PC-3 (cell line): ENCODE measurements at regions not wholly inside any gene's neighbourhood (a gene's known extent, or its start where the extent isn't known, plus 50 kb on each side); places are given as distances from the start of the nearest gene placed in this dataset.

Experiments used
- ATAC-seq: fragments of 200-7000 bp; cut with Tn5 transposase; 2 replicates; pipeline ENCODE4 v1.9.1; 2020; ENCODE audit warnings: mild to moderate bottlenecking, moderate library complexity
- BruUV-seq: library from RNA; stranded (reverse); fragments of 400-500 nt; replicated peaks from 2 replicates; lab custom pipeline; 2021; lab: Mats Ljungman, UMichigan
- CTCF ChIA-PET: fragments of 300-600 bp; sonication (Branson Sonifier 250); formaldehyde crosslinking; loops from one replicate; lab custom pipeline; 2022; ENCODE audit warnings: antibody characterized with exemption; lab: Charles Lee
- POLR2A ChIA-PET: fragments of 300-600 bp; sonication (Branson Sonifier 250); formaldehyde crosslinking; loops from one replicate; lab custom pipeline; 2022; ENCODE audit warnings: antibody characterized with exemption; ENCODE audit not compliant: unreplicated experiment; lab: Charles Lee
- DNase-seq: peaks from one replicate; pipeline ENCODE4 v3.0.0-alpha.2; 2015
- H2AFZ ChIP-seq: fragments of 300-600 bp; sonication (generic); 2 replicates; pipeline ENCODE4 v1.6.0; 2016; ENCODE audit warnings: antibody characterized with exemption, low read length
- H3F3A ChIP-seq: fragments of 300-600 bp; sonication (generic); one replicate; pipeline ENCODE4 v1.6.0; 2017; ENCODE audit warnings: antibody characterized with exemption, low read length, control low read depth, mild to moderate bottlenecking; ENCODE audit not compliant: unreplicated experiment
- H3K27ac ChIP-seq: fragments of 300-600 bp; sonication (generic); 2 replicates; pipeline ENCODE4 v1.5.1; 2016; ENCODE audit warnings: mild to moderate bottlenecking, low read length
- H3K27me3 ChIP-seq: fragments of 300-600 bp; sonication (generic); 2 replicates; pipeline ENCODE4 v1.6.1; 2016; ENCODE audit warnings: low read length, mixed read lengths
- H3K36me3 ChIP-seq: fragments of 300-600 bp; sonication (generic); 2 replicates; pipeline ENCODE4 v1.6.1; 2016; ENCODE audit warnings: low read depth, mixed run types, low read length, mixed read lengths
- H3K4me1 ChIP-seq: fragments of 300-600 bp; sonication (generic); 2 replicates; pipeline ENCODE4 v1.5.1; 2016; ENCODE audit warnings: low read length; ENCODE audit not compliant: insufficient read depth
- H3K4me2 ChIP-seq: fragments of 300-600 bp; sonication (generic); 2 replicates; pipeline ENCODE4 v1.6.0; 2016; ENCODE audit warnings: low read length
- H3K4me3 ChIP-seq: fragments of 300-600 bp; sonication (generic); 2 replicates; pipeline ENCODE4 v1.5.1; 2016; ENCODE audit warnings: mild to moderate bottlenecking, low read length, mixed read lengths
- H3K79me2 ChIP-seq: fragments of 300-600 bp; sonication (generic); 2 replicates; pipeline ENCODE4 v1.6.1; 2017; ENCODE audit warnings: low read length, mixed read lengths
- H3K9ac ChIP-seq: fragments of 300-600 bp; sonication (generic); 2 replicates; pipeline ENCODE4 v1.6.0; 2016; ENCODE audit warnings: mild to moderate bottlenecking, low read length
- H3K9me2 ChIP-seq: fragments of 300-600 bp; sonication (generic); replicated peaks from 2 replicates; pipeline ENCODE4 v1.6.1; 2016; ENCODE audit warnings: mixed run types, low read length, mixed read lengths
- H3K9me3 ChIP-seq: fragments of 300-600 bp; sonication (generic); 2 replicates; pipeline ENCODE4 v1.6.1; 2016; ENCODE audit warnings: low read length, mixed read lengths
- H4K20me1 ChIP-seq: fragments of 300-600 bp; sonication (generic); 2 replicates; pipeline ENCODE4 v1.6.1; 2016; ENCODE audit warnings: low read length, mixed read lengths
- CTCF ChIP-seq: fragments of 300-600 bp; sonication (generic); conservative IDR thresholded peaks from 2 replicates; pipeline ENCODE4 v1.5.1; 2017; ENCODE audit warnings: antibody characterized with exemption, low read depth, mild to moderate bottlenecking, low read length
- EZH2 ChIP-seq: fragments of 300-600 bp; sonication (generic); IDR thresholded peaks from one replicate; pipeline ENCODE4 v1.6.1; 2017; ENCODE audit warnings: antibody characterized with exemption, mild to moderate bottlenecking, low read length; ENCODE audit not compliant: unreplicated experiment
- EZH2phosphoT487 ChIP-seq: fragments of 300-600 bp; sonication (generic); IDR thresholded peaks from 2 replicates; pipeline ENCODE4 v1.6.1; 2018; ENCODE audit warnings: mild to moderate bottlenecking, antibody characterized with exemption, low read length, borderline replicate concordance
- intact Hi-C: fragments of 100-400 bp; cut with micrococcal nuclease; formaldehyde crosslinking; loops from 2 replicates; pipeline ENCODE4 v1.9.0; 2023

- Histone ChIP-seq H3K9ac (no peak overlapping the region), H3K27ac (no peak overlapping the region), H3K4me1 (peaks cover 4% of the 10 kb centered on the region; the same call in 1 of the 2 replicates), H3F3A (no peaks in the 10 kb centered on the region), H3K4me3 (no peak overlapping the region), H3K27me3 (peaks cover 44% of the 10 kb centered on the region), H3K9me2 (no peaks in the 10 kb centered on the region), H4K20me1 (no peaks in the 10 kb centered on the region), H3K9me3 (no peaks in the 10 kb centered on the region), H3K79me2 (no peaks in the 10 kb centered on the region), H3K4me2 (no peak overlapping the region), H2AFZ (no peak overlapping the region), H3K36me3 (no peaks in the 10 kb centered on the region)
- TF ChIP-seq EZH2phosphoT487: no peak
- TF ChIP-seq CTCF: no peak
- TF ChIP-seq EZH2: no peak
- CTCF ChIA-PET: no interaction called here
- intact Hi-C loops: no loop called here
- POLR2A ChIA-PET: no interaction called here
- no TSS peak for BruUV-seq
- DNase-seq (no peak), ATAC-seq (no peak)
These were observed 149.5 kb upstream of the HDAC4 start for GRCh38 chr2:239550357-239550756.

- no peak overlapping the region for H3K4me2 ChIP-seq
- CTCF ChIA-PET: no interaction called here
- no peaks in the 10 kb centered on the region for H3K9me3 ChIP-seq
- no TSS peak for BruUV-seq
- H4K20me1 ChIP-seq: no peaks in the 10 kb centered on the region
- ATAC-seq (no peak), DNase-seq (no peak)
- H2AFZ ChIP-seq: no peak overlapping the region
- H3K4me1 ChIP-seq: peaks cover 4% of the 10 kb centered on the region; the same call in 1 of the 2 replicates
- H3K9me2 ChIP-seq: no peaks in the 10 kb centered on the region
- H3K9ac ChIP-seq: no peak overlapping the region
- intact Hi-C loops: no loop called here
- peaks cover 48% of the 10 kb centered on the region for H3K27me3 ChIP-seq
- no peak for TF ChIP-seq EZH2
- TF ChIP-seq CTCF: no peak
- no peak for TF ChIP-seq EZH2phosphoT487
- H3K27ac ChIP-seq: no peak overlapping the region
- H3K36me3 ChIP-seq: no peaks in the 10 kb centered on the region
- no peak overlapping the region for H3K4me3 ChIP-seq
- H3F3A ChIP-seq: no peaks in the 10 kb centered on the region
- H3K79me2 ChIP-seq: no peaks in the 10 kb centered on the region
- POLR2A ChIA-PET: no interaction called here
These were observed 149.0 kb upstream of the HDAC4 start for GRCh38 chr2:239549711-239550255.

GRCh38 chr2:239548965-239549595 is 148.3 kb upstream of the HDAC4 start:
- Histone ChIP-seq H3K36me3 (no peaks in the 10 kb centered on the region), H3K4me2 (no peak overlapping the region), H3F3A (no peaks in the 10 kb centered on the region), H3K27ac (no peak overlapping the region), H2AFZ (no peak overlapping the region), H3K9ac (no peak overlapping the region), H3K9me3 (no peaks in the 10 kb centered on the region), H3K4me3 (no peak overlapping the region), H3K9me2 (no peaks in the 10 kb centered on the region), H3K27me3 (peaks cover 48% of the 10 kb centered on the region), H3K79me2 (no peaks in the 10 kb centered on the region), H3K4me1 (peaks cover 4% of the 10 kb centered on the region; the same call in 1 of the 2 replicates), H4K20me1 (no peaks in the 10 kb centered on the region)
- BruUV-seq: no TSS peak
- CTCF ChIA-PET: no interaction called here
- POLR2A ChIA-PET: no interaction called here
- intact Hi-C loops: no loop called here
- TF ChIP-seq EZH2phosphoT487 (no peak), CTCF (no peak), EZH2 (no peak)
- ATAC-seq: no peak
- no peak for DNase-seq
